GM19467 (cell line): ENCODE measurements at regions not wholly inside any gene's neighbourhood (a gene's known extent, or its start where the extent isn't known, plus 50 kb on each side); places are given as distances from the start of the nearest gene placed in this dataset.

ENCODE experiments used
- ATAC-seq: cut with Tn5 transposase; IDR thresholded peaks from one replicate; pipeline ENCODE4 v1.9.1; 2021; ENCODE audit warnings: mild to moderate bottlenecking, moderate library complexity; ENCODE audit not compliant: unreplicated experiment

- ATAC-seq, result no peak
These were observed 50.1 kb upstream of the HDAC9 start for GRCh38 chr7:18445483-18445882.
